AG04449 (cell line): ENCODE measurements at regions not wholly inside any gene's neighbourhood (a gene's known extent, or its start where the extent isn't known, plus 50 kb on each side); places are given as distances from the start of the nearest gene placed in this dataset.

Experiments
- CTCF ChIA-PET: fragments of 350-600 bp; formaldehyde crosslinking; extraction: SDS; loops from one replicate; lab custom pipeline; 2021; ENCODE audit warnings: antibody characterized with exemption; lab: Yijun Ruan, JAX
- POLR2A ChIA-PET: fragments of 400-600, 350-600 bp; formaldehyde crosslinking; extraction: SDS; loops from one replicate; lab custom pipeline; 2020; ENCODE audit warnings: antibody characterized with exemption, inconsistent platforms; lab: Yijun Ruan, JAX
- DNase-seq: peaks from one replicate; pipeline ENCODE4 v3.0.0-alpha.2; 2010; ENCODE audit warnings: low read depth, low spot score
- H3K4me3 ChIP-seq: 2 replicates; pipeline ENCODE4 v1.5.1; 2011; ENCODE audit warnings: low read depth, mild to moderate bottlenecking, control low read depth, low read length
- CTCF ChIP-seq: IDR thresholded peaks from one replicate; pipeline ENCODE4 v1.5.1; 2011; ENCODE audit warnings: mild to moderate bottlenecking, moderate library complexity, low read length, control low read depth, inconsistent platforms; ENCODE audit not compliant: insufficient read depth; ENCODE audit errors: missing control alignments

- CTCF ChIA-PET = no interaction called here
- no peak for TF ChIP-seq CTCF
- POLR2A ChIA-PET = no interaction called here
- DNase-seq = no peak
- H3K4me3 ChIP-seq = no peak overlapping the region
Measured at GRCh38 chr22:27185099-27185709, 527.8 kb downstream of the MIAT start.

DNA sequence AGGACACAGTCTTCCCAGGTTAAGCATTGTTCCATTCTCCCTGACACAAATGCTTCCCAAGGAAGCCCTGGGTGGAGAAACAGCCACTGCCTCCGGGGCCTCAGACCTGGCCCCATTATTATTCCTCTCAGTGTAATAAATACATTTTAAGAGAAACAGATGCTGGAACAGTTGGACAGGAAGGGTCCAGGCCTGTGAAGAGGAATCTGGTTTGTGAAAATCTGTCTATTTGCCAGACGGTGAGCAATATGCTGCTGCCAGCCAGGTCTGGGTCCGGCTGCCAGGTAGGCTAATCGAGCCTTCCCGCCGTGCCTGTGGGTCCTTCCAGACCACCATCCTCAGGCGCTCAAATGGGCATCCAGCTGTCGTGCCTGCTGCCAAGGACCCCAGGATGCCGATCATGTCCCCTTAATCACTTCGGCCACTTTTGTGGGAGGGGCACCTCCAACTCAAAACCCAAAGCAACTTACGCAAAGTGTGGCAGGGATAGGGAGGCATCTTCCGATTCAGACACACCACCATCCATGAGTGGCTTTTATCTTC is 528.4 kb downstream of the MIAT start:
- ChIA-PET CTCF (no interaction called here), POLR2A (no interaction called here)
- H3K4me3 ChIP-seq = no peak overlapping the region
- no peak for TF ChIP-seq CTCF
- no peak for DNase-seq

DNA sequence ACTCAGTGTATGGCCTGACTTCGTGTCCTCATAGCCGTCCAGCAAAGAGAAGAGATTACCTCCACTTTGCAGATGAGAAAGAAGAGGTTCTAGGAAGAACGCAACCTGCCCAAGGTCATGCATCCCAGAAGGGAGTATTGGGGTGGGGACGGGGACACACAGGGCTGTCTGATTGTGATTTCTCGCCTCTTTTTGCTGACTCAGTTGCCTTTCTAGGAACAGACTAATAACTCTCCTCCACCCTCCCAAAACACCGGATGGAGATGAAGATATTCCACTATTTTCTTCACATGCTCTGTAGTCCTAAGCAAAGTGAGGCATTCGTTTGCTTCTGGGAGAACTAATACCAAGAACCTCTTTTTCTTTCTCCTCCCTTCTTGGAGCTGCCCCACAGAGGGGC is 529.3 kb downstream of the MIAT start:
- no peak overlapping the region for H3K4me3 ChIP-seq
- POLR2A ChIA-PET = no interaction called here
- CTCF ChIA-PET = no interaction called here
- DNase-seq = no peak
- no peak for TF ChIP-seq CTCF

- ChIA-PET CTCF (no interaction called here), POLR2A (no interaction called here)
- no peak for DNase-seq
- no peak for TF ChIP-seq CTCF
- H3K4me3 ChIP-seq = no peak overlapping the region
Measured at GRCh38 chr22:27192135-27192829, 534.9 kb downstream of the MIAT start.

- DNase-seq = no peak
- ChIA-PET CTCF (no interaction called here), POLR2A (no interaction called here)
- TF ChIP-seq CTCF = no peak
- H3K4me3 ChIP-seq = no peak overlapping the region
Measured at GRCh38 chr22:27193215-27193614, 535.8 kb downstream of the MIAT start.

DNA sequence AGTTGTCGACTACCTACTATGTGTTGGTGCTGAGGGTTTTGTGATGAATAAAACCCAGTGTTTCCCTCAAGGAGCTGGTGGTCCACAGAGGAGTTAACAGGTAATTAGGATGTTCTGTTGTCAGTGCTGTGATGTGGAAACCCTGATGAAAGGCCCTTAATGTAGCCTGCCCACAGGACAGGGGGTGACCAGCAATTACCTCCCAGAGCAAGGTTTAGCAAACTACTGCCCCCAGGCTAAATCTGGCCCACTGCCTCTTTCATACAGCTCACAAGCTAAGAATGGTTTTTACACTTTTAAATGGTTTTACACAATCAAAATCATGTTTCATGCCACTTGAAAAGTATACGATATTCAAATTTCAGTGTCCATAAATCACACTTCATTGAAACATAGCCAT is 536.2 kb downstream of the MIAT start:
- H3K4me3 ChIP-seq = no peak overlapping the region
- POLR2A ChIA-PET = no interaction called here
- no peak for TF ChIP-seq CTCF
- DNase-seq = no peak
- CTCF ChIA-PET = no interaction called here
